ENCODE measurements at regions not wholly inside any gene's neighbourhood (a gene's known extent, or its start where the extent isn't known, plus 50 kb on each side); places are given as distances from the start of the nearest gene placed in this dataset.

- Histone ChIP-seq H3K9me3 (peaks cover 5% of the 10 kb centered on the region), H3K36me3 (ENCODE audit: low read depth) (no peaks in the 10 kb centered on the region), H3K4me1 (ENCODE audit: low read depth) (no peaks in the 10 kb centered on the region), H3K4me3 (no peak overlapping the region)
- DNase-seq (no peak), ATAC-seq (no peak)
- intact Hi-C loops (cut with DNase I, micrococcal nuclease): no loop called here
- TF ChIP-seq CTCF (IDR thresholded peaks at IDR 0.05): no peak
Measured at GRCh38 chr11:94681852-94682251, 86.3 kb upstream of the AMOTL1 start.

GRCh38 chr11:94694309-94695060 is 73.7 kb upstream of the AMOTL1 start:
- intact Hi-C loops (cut with DNase I, micrococcal nuclease): no loop called here
- DNase-seq: no peak
- Histone ChIP-seq H3K9me3 (no peaks in the 10 kb centered on the region), H3K36me3 (ENCODE audit: low read depth) (no peaks in the 10 kb centered on the region), H3K4me3 (no peak overlapping the region), H3K4me1 (ENCODE audit: low read depth) (no peaks in the 10 kb centered on the region)
- ATAC-seq: no peak
- TF ChIP-seq CTCF (IDR thresholded peaks at IDR 0.05): no peak

GRCh38 chr11:94697156-94697555 is 71.0 kb upstream of the AMOTL1 start:
- intact Hi-C loops (cut with DNase I, micrococcal nuclease): no loop called here
- DNase-seq: no peak
- Histone ChIP-seq H3K4me3 (no peak overlapping the region), H3K9me3 (no peaks in the 10 kb centered on the region), H3K36me3 (ENCODE audit: low read depth) (no peaks in the 10 kb centered on the region), H3K4me1 (ENCODE audit: low read depth) (no peaks in the 10 kb centered on the region)
- no peak for ATAC-seq
- no peak for TF ChIP-seq CTCF (IDR thresholded peaks at IDR 0.05)

GRCh38 chr11:94700622-94701021 is 67.5 kb upstream of the AMOTL1 start:
- no peaks in the 10 kb centered on the region for H3K9me3 ChIP-seq
- intact Hi-C loops (cut with DNase I, micrococcal nuclease): no loop called here
- H3K4me1 ChIP-seq (ENCODE audit: low read depth): no peaks in the 10 kb centered on the region
- no peaks in the 10 kb centered on the region for H3K36me3 ChIP-seq (ENCODE audit: low read depth)
- ATAC-seq (no peak), DNase-seq (no peak)
- H3K4me3 ChIP-seq: no peak overlapping the region
- no peak for TF ChIP-seq CTCF (IDR thresholded peaks at IDR 0.05)

- no peak for TF ChIP-seq CTCF (IDR thresholded peaks at IDR 0.05)
- no peak for ATAC-seq
- no peak for DNase-seq
- Histone ChIP-seq H3K9me3 (no peaks in the 10 kb centered on the region), H3K4me3 (no peak overlapping the region), H3K4me1 (ENCODE audit: low read depth) (peaks cover 1% of the 10 kb centered on the region), H3K36me3 (ENCODE audit: low read depth) (no peaks in the 10 kb centered on the region)
- intact Hi-C loops (cut with DNase I, micrococcal nuclease): no loop called here
Measured at GRCh38 chr11:94702481-94702880, 65.7 kb upstream of the AMOTL1 start.

GRCh38 chr11:94705419-94705818 is 62.7 kb upstream of the AMOTL1 start:
- Histone ChIP-seq H3K9me3 (no peaks in the 10 kb centered on the region), H3K4me3 (no peak overlapping the region), H3K4me1 (ENCODE audit: low read depth) (peaks cover 12% of the 10 kb centered on the region), H3K36me3 (ENCODE audit: low read depth) (no peaks in the 10 kb centered on the region)
- intact Hi-C loops (cut with DNase I, micrococcal nuclease): no loop called here
- DNase-seq (no peak), ATAC-seq (no peak)
- no peak for TF ChIP-seq CTCF (IDR thresholded peaks at IDR 0.05)
